ENCODE measurements at regions not wholly inside any gene's neighbourhood (a gene's known extent, or its start where the extent isn't known, plus 50 kb on each side); places are given as distances from the start of the nearest gene placed in this dataset.

- POLR2A ChIA-PET, result no interaction called here
- Histone ChIP-seq H3K27me3 (ENCODE audit: control insufficient read depth, insufficient read depth, low read length) (no peaks in the 10 kb centered on the region), H3K4me3 (ENCODE audit: low read depth, low read length) (no peak overlapping the region), H3K9me3 (ENCODE audit: control insufficient read depth, insufficient read depth, low read length) (no peaks in the 10 kb centered on the region), H3K27ac (ENCODE audit: low read depth, low read length) (no peak overlapping the region)
- no peak for DNase-seq (ENCODE audit: low read depth, low spot score)
- CTCF ChIA-PET, result interaction anchor here (0.9 kb wide), 1 partner anchor 40 kb away, joined by 3 read pairs; no protein-coding TSS in a partner anchor
- TF ChIP-seq CTCF (IDR thresholded peaks at IDR 0.05; ENCODE audit: low read depth, low read length), result no peak
Observed at GRCh38 chr6:152904678-152905077, 78.2 kb downstream of the FBXO5 start.

DNA sequence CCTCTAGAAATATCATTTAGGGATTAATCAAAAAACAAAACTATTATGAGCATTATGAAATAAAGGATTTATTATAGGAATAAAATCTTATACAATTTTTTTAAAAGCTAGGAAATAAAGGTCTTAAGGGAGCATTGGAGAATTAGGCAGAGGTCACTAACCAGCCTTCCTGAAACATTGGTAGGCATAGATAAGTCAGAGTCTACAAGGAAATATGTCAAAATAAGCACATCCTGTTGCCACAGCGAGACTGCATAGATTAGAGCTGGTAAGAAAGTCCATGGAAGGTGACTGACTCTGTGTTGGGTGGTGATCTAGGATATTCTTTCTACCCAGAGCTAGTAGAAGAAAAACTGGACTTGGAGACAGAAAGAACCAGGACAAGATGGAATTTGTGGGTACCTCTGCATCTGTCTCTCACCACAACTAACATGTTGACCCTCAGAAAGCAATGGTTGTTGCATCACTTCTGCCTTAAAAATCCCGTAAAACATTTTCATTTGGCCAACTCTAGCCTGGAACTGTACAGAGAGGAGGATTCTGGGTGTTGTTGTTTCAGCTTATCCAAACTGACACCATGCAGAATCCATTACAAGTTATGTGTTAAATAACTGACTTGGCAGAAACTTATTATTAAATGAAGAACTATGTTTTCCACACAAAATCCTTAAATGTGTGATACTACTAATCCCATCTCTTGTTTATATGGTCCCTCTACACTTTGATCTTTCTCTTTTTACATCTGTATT, 77.1 kb downstream of the FBXO5 start:
- POLR2A ChIA-PET, result no interaction called here
- Histone ChIP-seq H3K27me3 (ENCODE audit: control insufficient read depth, insufficient read depth, low read length) (no peaks in the 10 kb centered on the region), H3K4me3 (ENCODE audit: low read depth, low read length) (no peak overlapping the region), H3K9me3 (ENCODE audit: control insufficient read depth, insufficient read depth, low read length) (no peaks in the 10 kb centered on the region), H3K27ac (ENCODE audit: low read depth, low read length) (no peak overlapping the region)
- CTCF ChIA-PET, result interaction anchor here (0.6 to 0.8 kb wide), 2 partner anchors 9 to 47 kb away, joined by 3 to 4 read pairs; no protein-coding TSS in a partner anchor
- TF ChIP-seq CTCF (IDR thresholded peaks at IDR 0.05; ENCODE audit: low read depth, low read length), result no peak
- no peak for DNase-seq (ENCODE audit: low read depth, low spot score)

DNA sequence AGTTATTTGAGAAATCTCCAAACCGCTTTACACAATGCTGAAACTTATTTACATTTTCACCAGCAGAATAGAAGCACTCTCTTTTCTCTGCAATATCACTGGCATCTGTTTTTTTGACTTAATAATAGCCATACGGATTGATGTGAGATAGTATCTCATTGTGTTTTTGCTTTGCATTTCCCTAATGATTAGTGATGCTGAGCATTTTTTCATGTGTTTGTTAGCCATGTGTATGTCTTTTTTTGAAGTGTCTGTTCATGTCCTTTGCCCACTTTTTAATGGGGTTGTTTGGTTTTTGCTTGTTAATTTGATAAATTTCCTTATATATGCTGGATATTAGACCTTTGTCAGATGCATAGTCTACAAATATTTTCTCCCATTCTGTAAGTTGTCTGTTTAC, 73.6 kb downstream of the FBXO5 start:
- POLR2A ChIA-PET, result no interaction called here
- H3K27ac ChIP-seq (ENCODE audit: low read depth, low read length), result no peak overlapping the region
- CTCF ChIA-PET, result interaction anchor here (1.8 kb wide), 1 partner anchor 11 kb away, joined by 9 read pairs; no protein-coding TSS in a partner anchor
- TF ChIP-seq CTCF (IDR thresholded peaks at IDR 0.05; ENCODE audit: low read depth, low read length), result no peak
- H3K4me3 ChIP-seq (ENCODE audit: low read depth, low read length), result no peak overlapping the region
- H3K27me3 ChIP-seq (ENCODE audit: control insufficient read depth, insufficient read depth, low read length), result no peaks in the 10 kb centered on the region
- H3K9me3 ChIP-seq (ENCODE audit: control insufficient read depth, insufficient read depth, low read length), result no peaks in the 10 kb centered on the region
- DNase-seq (ENCODE audit: low read depth, low spot score), result no peak

- POLR2A ChIA-PET, result no interaction called here
- TF ChIP-seq CTCF (IDR thresholded peaks at IDR 0.05; ENCODE audit: low read depth, low read length), result no peak
Observed at GRCh38 chr6:152916035-152916434, 66.8 kb downstream of the FBXO5 start.

GRCh38 chr6:152918991-152919390, 63.9 kb downstream of the FBXO5 start:
- CTCF ChIA-PET, result no interaction called here

More at GRCh38 chr6:152916035-152916434, 66.8 kb downstream of the FBXO5 start:
- DNase-seq (ENCODE audit: low read depth, low spot score), result no peak
- CTCF ChIA-PET, result interaction anchor here (0.7 to 1.0 kb wide), 3 partner anchors 18 to 32 kb away, joined by 3 read pairs; no protein-coding TSS in a partner anchor
- Histone ChIP-seq H3K27me3 (ENCODE audit: control insufficient read depth, insufficient read depth, low read length) (no peaks in the 10 kb centered on the region), H3K4me3 (ENCODE audit: low read depth, low read length) (no peak overlapping the region), H3K27ac (ENCODE audit: low read depth, low read length) (no peak overlapping the region), H3K9me3 (ENCODE audit: control insufficient read depth, insufficient read depth, low read length) (no peaks in the 10 kb centered on the region)

More at GRCh38 chr6:152918991-152919390, 63.9 kb downstream of the FBXO5 start:
- no peak for DNase-seq (ENCODE audit: low read depth, low spot score)
- Histone ChIP-seq H3K9me3 (ENCODE audit: control insufficient read depth, insufficient read depth, low read length) (no peaks in the 10 kb centered on the region), H3K27me3 (ENCODE audit: control insufficient read depth, insufficient read depth, low read length) (no peaks in the 10 kb centered on the region), H3K4me3 (ENCODE audit: low read depth, low read length) (no peak overlapping the region), H3K27ac (ENCODE audit: low read depth, low read length) (no peak overlapping the region)
- TF ChIP-seq CTCF (IDR thresholded peaks at IDR 0.05; ENCODE audit: low read depth, low read length), result no peak
- POLR2A ChIA-PET, result no interaction called here

All from AG04450 (cell line).